ENCODE measurements at regions not wholly inside any gene's neighbourhood (a gene's known extent, or its start where the extent isn't known, plus 50 kb on each side); places are given as distances from the start of the nearest gene placed in this dataset.

- H4K20me1 ChIP-seq (replicated peaks; ENCODE audit: insufficient read depth): no peaks in the 10 kb centered on the region
- Mint-ChIP-seq H3K9me3 (no peaks in the 10 kb centered on the region), H3K36me3 (ENCODE audit: low read depth) (no peaks in the 10 kb centered on the region), H3K4me1 (peaks cover 21% of the 10 kb centered on the region), H3K27ac (no peak overlapping the region), H3K4me3 (no peak overlapping the region), H3K27me3 (ENCODE audit: insufficient read depth, low read depth, poor library complexity) (peaks cover 10% of the 10 kb centered on the region)
- H3K36me3 ChIP-seq (ENCODE audit: insufficient read depth): no peaks in the 10 kb centered on the region
- H3K4me3 ChIP-seq: no peak overlapping the region
- no peaks in the 10 kb centered on the region for H3K9me2 ChIP-seq (ENCODE audit: insufficient read depth)
- H3K4me1 ChIP-seq (ENCODE audit: insufficient read depth): peaks cover 7% of the 10 kb centered on the region; the same call in 1 of the 2 replicates
- no peak overlapping the region for H3K4me2 ChIP-seq
- no peak for TF ChIP-seq CREB1 (CRISPR knock-in tag; IDR thresholded peaks at IDR 0.05; ENCODE audit: low read depth)
- no peak for TF ChIP-seq ZNF462 (CRISPR knock-in tag; IDR thresholded peaks at IDR 0.05)
- no peak for TF ChIP-seq ETS1 (IDR thresholded peaks at IDR 0.05)
- TF ChIP-seq ZNF114 (CRISPR knock-in tag; IDR thresholded peaks at IDR 0.05): no peak
- TF ChIP-seq EZH2 (IDR thresholded peaks at IDR 0.05; ENCODE audit: low read depth, unreplicated experiment): no peak
- no peak for TF ChIP-seq NANOG (IDR thresholded peaks at IDR 0.05; ENCODE audit: borderline replicate concordance)
- no peak for TF ChIP-seq JUNB (IDR thresholded peaks at IDR 0.05; ENCODE audit: unreplicated experiment)
- no peak for TF ChIP-seq POLR2AphosphoS5 (IDR thresholded peaks at IDR 0.05; ENCODE audit: low read depth)
- TF ChIP-seq STAT1 (IDR thresholded peaks at IDR 0.05; ENCODE audit: unreplicated experiment): no peak
- TF ChIP-seq ZNF331 (CRISPR knock-in tag; IDR thresholded peaks at IDR 0.05; ENCODE audit: low read depth): no peak
- no peak overlapping the region for H2AFZ ChIP-seq
- H3F3A ChIP-seq (replicated peaks; ENCODE audit: low read depth): no peaks in the 10 kb centered on the region
- DNase-seq (ENCODE audit: low spot score) (no peak), ATAC-seq (no peak)
- H3K79me2 ChIP-seq (replicated peaks; ENCODE audit: insufficient read depth): no peaks in the 10 kb centered on the region
- no peaks in the 10 kb centered on the region for H3K27me3 ChIP-seq (ENCODE audit: insufficient read depth)
- no peak overlapping the region for H3K27ac ChIP-seq (ENCODE audit: low read depth)
These were observed 72.1 kb upstream of the ZBTB40 start for GRCh38 chr1:22379566-22379965.
